Right atrium auricular region (tissue), 2 donors: ENCODE measurements at regions not wholly inside any gene's neighbourhood (a gene's known extent, or its start where the extent isn't known, plus 50 kb on each side); places are given as distances from the start of the nearest gene placed in this dataset.

Experiments
- DNase-seq: peaks from one replicate; pipeline ENCODE4 v3.0.0-alpha.2; 2019; ENCODE audit warnings: low spot score
- H3K27ac ChIP-seq, 2 donors: fragments of 200-600 bp; sonication (generic); 1 replicate in 1 of 2; 2 replicates in 1 of 2; pipeline ENCODE4 v1.5.1; 2016 to 2019
- H3K27me3 ChIP-seq, 2 donors: fragments of 200-600 bp; sonication (generic); one replicate each; pipeline versions ENCODE4 v1.5.1 to v1.6.0; 2017 to 2019
- H3K36me3 ChIP-seq: fragments of 200-600 bp; sonication (generic); one replicate; pipeline ENCODE4 v1.5.1; 2016
- H3K4me1 ChIP-seq, 2 donors: fragments of 200-600 bp; sonication (generic); one replicate each; pipeline versions ENCODE4 v1.5.1 to v1.6.0; 2017 to 2019
- H3K4me3 ChIP-seq, 2 donors: fragments of 200-600 bp; sonication (generic); 1 replicate in 1 of 2; 2 replicates in 1 of 2; pipeline ENCODE4 v1.5.1; 2017 to 2019; ENCODE audit warnings: mild to moderate bottlenecking in 1 of 2, moderate library complexity in 1 of 2
- H3K9me3 ChIP-seq, 2 donors: fragments of 200-600 bp; sonication (generic); one replicate each; pipeline ENCODE4 v1.5.1; 2019
- CTCF ChIP-seq, 2 donors: fragments of 200-600 bp; sonication (generic); IDR thresholded peaks; one replicate each; pipeline ENCODE4 v1.5.1; 2019; ENCODE audit warnings: antibody characterized with exemption in 2 of 2

GRCh38 chr13:84294576-84294975 lies 412.3 kb upstream of the SLITRK1 start:
- H3K4me3 ChIP-seq = no peak overlapping the region
- no peak for TF ChIP-seq CTCF (IDR thresholded peaks at IDR 0.05)
- no peaks in the 10 kb centered on the region for H3K36me3 ChIP-seq
- DNase-seq = no peak
- no peaks in the 10 kb centered on the region for H3K4me1 ChIP-seq
- no peaks in the 10 kb centered on the region for H3K9me3 ChIP-seq
- no peaks in the 10 kb centered on the region for H3K27me3 ChIP-seq
- no peak overlapping the region for H3K27ac ChIP-seq

DNA sequence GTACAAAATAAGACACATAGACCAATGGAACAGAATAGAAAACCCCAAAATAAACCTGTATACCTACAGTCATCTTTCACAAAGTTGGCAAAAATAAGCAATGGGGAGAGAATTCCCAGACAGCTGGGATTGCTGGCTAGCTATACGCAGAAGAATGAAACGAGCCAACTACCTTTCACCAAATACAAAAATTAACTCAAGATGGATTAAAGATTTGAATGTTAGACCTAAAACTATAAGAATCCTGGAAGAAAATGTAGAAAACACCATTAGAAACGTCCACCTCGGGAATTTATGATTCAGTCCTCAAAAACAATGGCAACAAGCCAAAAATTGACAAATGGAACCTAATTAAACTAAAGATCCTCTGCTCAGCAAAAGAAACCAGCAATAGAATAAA lies 408.1 kb upstream of the SLITRK1 start:
- no peak for DNase-seq
- no peaks in the 10 kb centered on the region for H3K36me3 ChIP-seq
- H3K27me3 ChIP-seq = no peaks in the 10 kb centered on the region
- H3K9me3 ChIP-seq = no peaks in the 10 kb centered on the region
- no peak overlapping the region for H3K4me3 ChIP-seq
- no peak for TF ChIP-seq CTCF (IDR thresholded peaks at IDR 0.05)
- no peak overlapping the region for H3K27ac ChIP-seq
- H3K4me1 ChIP-seq = no peaks in the 10 kb centered on the region

DNA sequence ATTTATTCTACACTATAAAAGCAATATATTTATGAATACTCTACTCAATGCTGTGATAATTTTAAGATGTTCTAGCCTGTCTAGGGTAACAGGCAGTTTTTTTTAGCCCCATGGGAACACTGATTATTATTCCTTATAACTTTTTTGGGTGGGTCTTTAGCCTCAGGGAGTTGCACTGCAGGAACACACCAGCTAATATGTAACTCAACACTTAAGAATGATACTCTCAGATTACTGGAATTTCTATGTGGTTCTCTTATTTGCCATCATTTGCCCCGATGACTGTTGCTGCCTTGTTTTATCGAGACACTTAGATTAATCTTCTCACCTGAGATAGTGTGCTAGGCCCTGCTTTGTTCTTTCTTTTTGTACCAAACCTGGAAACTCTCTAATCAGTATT lies 396.9 kb upstream of the SLITRK1 start:
- Histone ChIP-seq H3K27me3 (no peaks in the 10 kb centered on the region), H3K27ac (no peak overlapping the region), H3K4me1 (no peaks in the 10 kb centered on the region), H3K4me3 (no peak overlapping the region), H3K9me3 (no peaks in the 10 kb centered on the region), H3K36me3 (no peaks in the 10 kb centered on the region)
- no peak for DNase-seq
- no peak for TF ChIP-seq CTCF (IDR thresholded peaks at IDR 0.05)

DNA sequence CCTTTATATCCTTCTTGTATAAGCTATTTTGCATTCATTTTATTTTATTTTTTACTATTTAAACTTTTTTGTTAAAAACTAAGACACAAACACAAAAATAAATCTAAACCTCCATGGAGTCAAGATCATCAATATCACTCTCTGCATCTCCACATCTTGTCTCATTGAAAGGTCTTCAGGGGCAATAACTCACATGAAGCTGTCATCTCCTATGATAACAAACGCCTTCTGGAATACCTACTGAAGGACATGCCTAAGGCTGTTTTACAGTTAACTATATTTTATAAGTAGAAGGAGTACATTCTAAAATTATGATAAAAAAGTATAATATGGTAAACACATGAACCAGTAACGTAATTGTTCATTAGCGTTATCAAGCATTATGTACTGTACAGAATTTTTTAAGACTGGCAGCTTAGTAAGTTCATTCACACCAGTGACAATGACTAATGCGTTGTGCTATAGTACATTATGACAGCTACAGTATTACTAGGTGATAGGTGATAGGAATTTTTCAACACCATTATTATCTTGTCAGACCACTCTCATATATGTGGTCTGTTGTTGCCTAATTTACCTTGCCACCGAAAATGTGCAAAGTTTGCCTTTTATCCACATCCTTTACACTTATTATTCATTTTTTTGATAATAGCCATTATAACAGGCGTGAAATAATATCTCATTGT lies 390.7 kb upstream of the SLITRK1 start:
- Histone ChIP-seq H3K4me1 (no peaks in the 10 kb centered on the region), H3K9me3 (no peaks in the 10 kb centered on the region), H3K27ac (no peak overlapping the region), H3K27me3 (no peaks in the 10 kb centered on the region), H3K36me3 (no peaks in the 10 kb centered on the region), H3K4me3 (no peak overlapping the region)
- TF ChIP-seq CTCF (IDR thresholded peaks at IDR 0.05) = no peak
- DNase-seq = no peak

GRCh38 chr13:84265257-84265764 lies 383.0 kb upstream of the SLITRK1 start:
- no peak for TF ChIP-seq CTCF (IDR thresholded peaks at IDR 0.05)
- DNase-seq = no peak
- no peaks in the 10 kb centered on the region for H3K36me3 ChIP-seq
- no peaks in the 10 kb centered on the region for H3K9me3 ChIP-seq
- no peak overlapping the region for H3K27ac ChIP-seq
- H3K27me3 ChIP-seq = no peaks in the 10 kb centered on the region
- H3K4me3 ChIP-seq = no peak overlapping the region
- no peaks in the 10 kb centered on the region for H3K4me1 ChIP-seq
